ENCODE measurements at regions not wholly inside any gene's neighbourhood (a gene's known extent, or its start where the extent isn't known, plus 50 kb on each side); places are given as distances from the start of the nearest gene placed in this dataset.
"Not testable (repeated sequence)": the region's sequence is repeated elsewhere in the genome, so short reads cannot be mapped to it uniquely, and the experiment has no call there.

- WGBS, 2 donors = 55% methylated on average over 7 of the region's 7 CpGs
- H3K4me3 ChIP-seq (ENCODE audit: low read depth, poor library complexity, severe bottlenecking) = no peak overlapping the region
- intact Hi-C loops (cut with DNase I; ENCODE audit: low total_unique reads) = no loop called here
- DNase-seq (ENCODE audit: low spot score in 2 of 2) = no peak
- TF ChIP-seq CTCF (IDR thresholded peaks at IDR 0.05) = no peak
- no peak for TF ChIP-seq POLR2A (IDR thresholded peaks at IDR 0.05)
These were observed 68.4 kb upstream of the FBXO28 start for GRCh38 chr1:224045556-224045955.

- DNase-seq (ENCODE audit: low spot score in 2 of 2) = no peak
- intact Hi-C loops (cut with DNase I; ENCODE audit: low total_unique reads) = no loop called here
- 83 to 87% methylated on average over 4 of the region's 4 CpGs for whole genome bisulfite sequencing, 2 donors
- H3K4me3 ChIP-seq (ENCODE audit: low read depth, poor library complexity, severe bottlenecking) = no peak overlapping the region
- TF ChIP-seq POLR2A (IDR thresholded peaks at IDR 0.05) (no peak), CTCF (IDR thresholded peaks at IDR 0.05) (no peak)
These were observed 69.5 kb upstream of the FBXO28 start for GRCh38 chr1:224044420-224044819.

- H3K4me3 ChIP-seq (ENCODE audit: low read depth, poor library complexity, severe bottlenecking) = no peak overlapping the region
- DNase-seq (ENCODE audit: low spot score in 2 of 2) = no peak
- 72 to 80% methylated on average over 4 of the region's 4 CpGs for WGBS, 2 donors
- intact Hi-C loops (cut with DNase I; ENCODE audit: low total_unique reads) = no loop called here
- TF ChIP-seq CTCF (IDR thresholded peaks at IDR 0.05) (no peak), POLR2A (IDR thresholded peaks at IDR 0.05) (no peak)
These were observed 71.3 kb upstream of the FBXO28 start for GRCh38 chr1:224042557-224043118.

GRCh38 chr1:224041032-224041431, 72.9 kb upstream of the FBXO28 start:
- WGBS, 2 donors = 66 to 70% methylated on average over 3 of the region's 3 CpGs
- DNase-seq (ENCODE audit: low spot score in 2 of 2) = no peak
- TF ChIP-seq POLR2A (IDR thresholded peaks at IDR 0.05) = no peak
- no peak for TF ChIP-seq CTCF (IDR thresholded peaks at IDR 0.05)
- intact Hi-C loops (cut with DNase I; ENCODE audit: low total_unique reads) = no loop called here
- H3K4me3 ChIP-seq (ENCODE audit: low read depth, poor library complexity, severe bottlenecking) = no peak overlapping the region

- H3K4me3 ChIP-seq (ENCODE audit: low read depth, poor library complexity, severe bottlenecking); intact Hi-C loops (cut with DNase I; ENCODE audit: low total_unique reads); DNase-seq (ENCODE audit: low spot score in 2 of 2): not testable (repeated sequence)
These were observed 73.5 kb upstream of the FBXO28 start for GRCh38 chr1:224040423-224040822.

- intact Hi-C loops (cut with DNase I; ENCODE audit: low total_unique reads); H3K4me3 ChIP-seq (ENCODE audit: low read depth, poor library complexity, severe bottlenecking); DNase-seq (ENCODE audit: low spot score in 2 of 2): not testable (repeated sequence)
- 84 to 85% methylated on average over 5 to 6 of the region's 6 CpGs for WGBS, 2 donors
These were observed 73.9 kb upstream of the FBXO28 start for GRCh38 chr1:224040006-224040405.

GRCh38 chr1:224038832-224039231, 75.1 kb upstream of the FBXO28 start:
- H3K4me3 ChIP-seq (ENCODE audit: low read depth, poor library complexity, severe bottlenecking); intact Hi-C loops (cut with DNase I; ENCODE audit: low total_unique reads); DNase-seq (ENCODE audit: low spot score in 2 of 2): not testable (repeated sequence)
- WGBS, 2 donors = 88 to 89% methylated on average over 2 of the region's 2 CpGs

- H3K4me3 ChIP-seq (ENCODE audit: low read depth, poor library complexity, severe bottlenecking); intact Hi-C loops (cut with DNase I; ENCODE audit: low total_unique reads); DNase-seq (ENCODE audit: low spot score in 2 of 2): not testable (repeated sequence)
- WGBS, 2 donors = 76 to 87% methylated on average over 2 to 3 of the region's 3 CpGs
These were observed 76.5 kb upstream of the FBXO28 start for GRCh38 chr1:224037362-224037761.

GRCh38 chr1:224032608-224033276, 81.2 kb upstream of the FBXO28 start:
- intact Hi-C loops (cut with DNase I; ENCODE audit: low total_unique reads); H3K4me3 ChIP-seq (ENCODE audit: low read depth, poor library complexity, severe bottlenecking); DNase-seq (ENCODE audit: low spot score in 2 of 2): not testable (repeated sequence)
- 0% methylated on average over 1 of the region's 3 CpGs for WGBS, 2 donors

GRCh38 chr1:224031986-224032385, 81.9 kb upstream of the FBXO28 start:
- 20 to 24% methylated on average over 1 to 2 of the region's 3 CpGs for WGBS, 2 donors
- H3K4me3 ChIP-seq (ENCODE audit: low read depth, poor library complexity, severe bottlenecking); DNase-seq (ENCODE audit: low spot score in 2 of 2); intact Hi-C loops (cut with DNase I; ENCODE audit: low total_unique reads): not testable (repeated sequence)

- intact Hi-C loops (cut with DNase I; ENCODE audit: low total_unique reads); H3K4me3 ChIP-seq (ENCODE audit: low read depth, poor library complexity, severe bottlenecking): not testable (repeated sequence)
- WGBS, 2 donors = 75 to 78% methylated on average over 6 of the region's 6 CpGs
These were observed 83.7 kb upstream of the FBXO28 start for GRCh38 chr1:224030257-224030656.

More at GRCh38 chr1:224030257-224030656, 83.7 kb upstream of the FBXO28 start:
- not testable (repeated sequence) for DNase-seq (ENCODE audit: low spot score in 2 of 2)

Data from lower leg skin (tissue), 4 donors.